ENCODE measurements at regions not wholly inside any gene's neighbourhood (a gene's known extent, or its start where the extent isn't known, plus 50 kb on each side); places are given as distances from the start of the nearest gene placed in this dataset.

- Histone ChIP-seq H3K23ac (ENCODE audit: insufficient read length, low read depth, low read length) (no peak overlapping the region), H2AFZ (ENCODE audit: low read length) (no peak overlapping the region), H4K20me1 (ENCODE audit: control insufficient read depth, insufficient read depth, insufficient read length) (no peaks in the 10 kb centered on the region), H3K14ac (ENCODE audit: insufficient read depth, low read length) (no peak overlapping the region), H3K9me3 (ENCODE audit: control insufficient read depth, low read depth, low read length) (no peaks in the 10 kb centered on the region), H2BK5ac (ENCODE audit: insufficient read length, low read length) (no peak overlapping the region), H3K79me1 (ENCODE audit: insufficient read depth, low read depth, low read length, poor library complexity, severe bottlenecking) (no peaks in the 10 kb centered on the region), H2BK12ac (ENCODE audit: insufficient read length, low read depth, low read length) (no peak overlapping the region), H3K27ac (ENCODE audit: insufficient read length, low read depth, low read length) (no peak overlapping the region), H2BK20ac (ENCODE audit: low read depth, low read length, poor library complexity, severe bottlenecking) (no peak overlapping the region), H2AK5ac (ENCODE audit: insufficient read length, low read length) (no peak overlapping the region), H3K56ac (ENCODE audit: insufficient read length, low read depth, low read length) (no peak overlapping the region), H3K79me2 (ENCODE audit: insufficient read depth, low read length) (no peaks in the 10 kb centered on the region), H4K5ac (ENCODE audit: insufficient read length, low read depth, low read length) (no peak overlapping the region), H3K18ac (ENCODE audit: insufficient read length, low read depth, low read length) (no peak overlapping the region), H4K91ac (ENCODE audit: insufficient read length, low read depth, low read length) (no peak overlapping the region), H4K8ac (replicated peaks; ENCODE audit: insufficient read length, low read depth, low read length) (no peak overlapping the region), H3K9ac (ENCODE audit: extremely low read depth, insufficient read length, low read length) (no peak overlapping the region), H2BK15ac (ENCODE audit: low read depth, low read length) (no peak overlapping the region), H3K4me1 (ENCODE audit: insufficient read depth, low read length) (no peaks in the 10 kb centered on the region), H3K4ac (ENCODE audit: low read depth, low read length) (no peak overlapping the region), H3T11ph (ENCODE audit: low read length) (no peak overlapping the region), H3K23me2 (ENCODE audit: insufficient read length, low read depth, low read length, poor library complexity, severe bottlenecking) (no peaks in the 10 kb centered on the region), H3K4me2 (ENCODE audit: insufficient read depth, insufficient read length, low read length) (no peak overlapping the region), H3K27me3 (ENCODE audit: insufficient read depth, low read length) (no peaks in the 10 kb centered on the region), H2BK120ac (ENCODE audit: low read depth, low read length, poor library complexity, severe bottlenecking) (no peak overlapping the region)
- Mint-ChIP-seq H3K4me1 (peaks cover 5 to 8% of the 10 kb centered on the region in 2 experiments), H3K36me3 (ENCODE audit: insufficient read depth in 1 of 3, low read depth in 3 of 3) (no peaks in the 10 kb centered on the region), H3K27ac (no peak overlapping the region), H3K27me3 (ENCODE audit: low read depth) (no peaks in the 10 kb centered on the region), H3K9me3 (no peaks in the 10 kb centered on the region; a peak in 1 of 5 replicates), H3K4me3 (no peak overlapping the region)
- no peak for DNase-seq
- no peak for TF ChIP-seq CTCF (conservative IDR thresholded peaks at IDR 0.05)
Measured at GRCh38 chr9:79880626-79881025, 308.9 kb downstream of the TLE4 start.

Measured in H9 (cell line).